ENCODE measurements at regions not wholly inside any gene's neighbourhood (a gene's known extent, or its start where the extent isn't known, plus 50 kb on each side); places are given as distances from the start of the nearest gene placed in this dataset.

- Histone ChIP-seq H3K4me1 (replicated peaks) (peaks cover 5% of the 10 kb centered on the region), H3K9me3 (no peaks in the 10 kb centered on the region), H3K36me3 (no peaks in the 10 kb centered on the region), H3K4me3 (no peak overlapping the region), H3K27me3 (replicated peaks; ENCODE audit: insufficient read depth) (peaks cover 11% of the 10 kb centered on the region), H3K27ac (no peak overlapping the region)
- no peak for DNase-seq (ENCODE audit: low spot score)
- intact Hi-C loops (cut with DNase I) = no loop called here
- no peak for TF ChIP-seq POLR2A (IDR thresholded peaks at IDR 0.05)
- TF ChIP-seq POLR2AphosphoS5 (IDR thresholded peaks at IDR 0.05) = no peak
- no peak for TF ChIP-seq CTCF (IDR thresholded peaks at IDR 0.05)
- WGBS = 5% methylated on average over 34 of the region's 38 CpGs
These were observed 174.1 kb upstream of the RTL1 start for GRCh38 chr14:101077481-101078074.

- intact Hi-C loops (cut with DNase I) = no loop called here
- 90% methylated on average over 7 of the region's 8 CpGs for WGBS
- no peak overlapping the region for H3K4me3 ChIP-seq
These were observed 174.8 kb upstream of the RTL1 start for GRCh38 chr14:101078170-101078891.

GRCh38 chr14:101078892-101079221, 175.3 kb upstream of the RTL1 start:
- Histone ChIP-seq H3K4me1 (replicated peaks) (peaks cover 5% of the 10 kb centered on the region), H3K9me3 (no peaks in the 10 kb centered on the region), H3K27ac (no peak overlapping the region), H3K4me3 (no peak overlapping the region), H3K27me3 (replicated peaks; ENCODE audit: insufficient read depth) (peaks cover 11% of the 10 kb centered on the region), H3K36me3 (no peaks in the 10 kb centered on the region)
- intact Hi-C loops (cut with DNase I) = no loop called here
- WGBS = 87% methylated on average over 9 of the region's 9 CpGs
- TF ChIP-seq POLR2A (IDR thresholded peaks at IDR 0.05) = no peak
- TF ChIP-seq POLR2AphosphoS5 (IDR thresholded peaks at IDR 0.05) = no peak
- no peak for TF ChIP-seq CTCF (IDR thresholded peaks at IDR 0.05)
- no peak for DNase-seq (ENCODE audit: low spot score)

More at GRCh38 chr14:101078170-101078891, 174.8 kb upstream of the RTL1 start:
- no peak for DNase-seq (ENCODE audit: low spot score)
- H3K36me3 ChIP-seq = no peaks in the 10 kb centered on the region
- TF ChIP-seq POLR2A (IDR thresholded peaks at IDR 0.05) (no peak), POLR2AphosphoS5 (IDR thresholded peaks at IDR 0.05) (no peak), CTCF (IDR thresholded peaks at IDR 0.05) (no peak)
- peaks cover 11% of the 10 kb centered on the region for H3K27me3 ChIP-seq (replicated peaks; ENCODE audit: insufficient read depth)
- H3K9me3 ChIP-seq = no peaks in the 10 kb centered on the region
- H3K4me1 ChIP-seq (replicated peaks) = peaks cover 5% of the 10 kb centered on the region
- no peak overlapping the region for H3K27ac ChIP-seq

DNA sequence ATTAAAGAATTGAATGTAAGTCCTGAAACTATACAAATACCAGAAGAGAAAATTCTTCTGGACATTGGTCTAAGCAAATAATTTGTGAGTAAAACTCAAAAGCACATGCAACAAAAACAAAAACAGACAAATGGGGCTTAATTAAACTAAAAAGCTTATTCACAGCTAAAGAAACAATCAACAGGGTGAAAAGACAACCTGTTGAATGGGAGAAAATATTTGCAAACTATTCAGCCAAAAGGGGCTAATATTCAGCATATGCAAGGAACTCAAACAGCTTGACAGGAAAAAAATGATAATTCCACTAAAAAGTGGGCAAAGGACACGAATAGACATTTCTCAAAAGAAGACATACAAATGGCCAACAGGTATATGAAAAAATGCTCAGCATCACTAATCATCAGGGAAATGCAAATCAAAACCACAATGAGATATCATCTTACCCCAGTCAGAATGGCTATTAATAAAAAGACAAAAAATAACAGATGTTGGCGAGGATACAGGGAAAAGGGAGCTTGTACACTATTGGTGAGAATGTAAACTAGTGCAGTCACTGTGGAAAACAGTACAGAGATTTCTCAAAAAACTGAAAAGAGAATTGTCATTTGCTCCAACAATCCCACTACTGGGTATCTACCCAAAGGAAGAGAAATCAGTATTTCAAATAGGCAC, 177.5 kb upstream of the RTL1 start:
- intact Hi-C loops (cut with DNase I) = no loop called here
- TF ChIP-seq POLR2A (IDR thresholded peaks at IDR 0.05) (no peak), POLR2AphosphoS5 (IDR thresholded peaks at IDR 0.05) (no peak), CTCF (IDR thresholded peaks at IDR 0.05) (no peak)
- Histone ChIP-seq H3K36me3 (no peaks in the 10 kb centered on the region), H3K9me3 (no peaks in the 10 kb centered on the region), H3K4me3 (no peak overlapping the region), H3K4me1 (replicated peaks) (peaks cover 5% of the 10 kb centered on the region), H3K27me3 (replicated peaks; ENCODE audit: insufficient read depth) (peaks cover 11% of the 10 kb centered on the region), H3K27ac (no peak overlapping the region)
- WGBS = 91% methylated on average over 2 of the region's 2 CpGs
- DNase-seq (ENCODE audit: low spot score) = no peak

Data from prostate gland (tissue), 2 donors.